ENCODE measurements at regions not wholly inside any gene's neighbourhood (a gene's known extent, or its start where the extent isn't known, plus 50 kb on each side); places are given as distances from the start of the nearest gene placed in this dataset.

DNA sequence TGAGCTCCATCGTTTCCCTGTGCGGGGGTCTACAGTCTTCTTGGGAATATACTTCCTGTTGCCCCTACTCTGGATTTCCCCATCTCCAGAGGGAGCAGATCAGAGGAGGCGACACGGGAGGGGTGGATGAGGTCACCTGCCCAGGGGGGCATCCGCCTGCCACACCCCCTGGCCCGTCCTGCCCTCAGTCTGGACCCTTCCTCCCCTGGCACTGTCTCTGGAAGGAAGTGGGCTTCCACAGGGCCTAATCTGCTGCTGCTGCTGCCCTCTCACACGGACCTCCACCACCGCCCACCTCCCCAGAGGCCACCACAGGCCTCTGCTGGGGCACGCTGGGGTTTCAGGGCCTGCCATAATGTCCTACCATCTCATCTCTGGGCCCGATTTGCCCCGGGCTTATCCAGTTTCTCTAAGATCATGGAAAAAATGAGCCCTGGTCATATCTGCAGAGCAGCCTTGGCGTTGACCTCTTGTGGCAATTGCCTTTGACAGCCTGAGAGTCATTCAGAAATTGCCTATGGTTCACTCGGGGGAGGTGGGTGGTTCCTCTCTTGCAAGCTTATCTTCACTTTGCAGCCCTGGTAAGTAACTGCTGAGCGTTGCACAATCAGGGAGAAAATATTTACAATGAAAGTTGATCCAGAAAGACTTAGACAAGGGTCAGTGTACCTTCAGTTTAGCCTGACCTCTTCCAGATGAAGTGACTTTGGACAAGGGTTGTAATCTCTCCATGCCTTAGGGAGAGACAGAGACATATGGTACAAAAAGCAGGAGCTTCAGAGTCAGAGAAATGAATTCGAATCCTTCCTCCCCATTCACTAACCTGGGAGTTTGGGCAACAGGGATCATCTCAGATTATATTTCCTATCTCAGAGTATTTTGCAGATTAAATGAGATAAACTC is 252.4 kb downstream of the TOMM20 start (continued):
- TF ChIP-seq, protein P1, sequence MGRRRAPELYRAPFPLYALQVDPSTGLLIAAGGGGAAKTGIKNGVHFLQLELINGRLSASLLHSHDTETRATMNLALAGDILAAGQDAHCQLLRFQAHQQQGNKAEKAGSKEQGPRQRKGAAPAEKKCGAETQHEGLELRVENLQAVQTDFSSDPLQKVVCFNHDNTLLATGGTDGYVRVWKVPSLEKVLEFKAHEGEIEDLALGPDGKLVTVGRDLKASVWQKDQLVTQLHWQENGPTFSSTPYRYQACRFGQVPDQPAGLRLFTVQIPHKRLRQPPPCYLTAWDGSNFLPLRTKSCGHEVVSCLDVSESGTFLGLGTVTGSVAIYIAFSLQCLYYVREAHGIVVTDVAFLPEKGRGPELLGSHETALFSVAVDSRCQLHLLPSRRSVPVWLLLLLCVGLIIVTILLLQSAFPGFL (CRISPR knock-in tag; IDR thresholded peaks at IDR 0.05) = no peak
- TF ChIP-seq NR2F6 (CRISPR knock-in tag; IDR thresholded peaks at IDR 0.05) (peak; percentile 81), ZNF507 (tag; conservative IDR thresholded peaks at IDR 0.05) (no peak), ZNF23 (CRISPR knock-in tag; IDR thresholded peaks at IDR 0.05) (peak; percentile 43; the same call in 1 of the 2 replicates), TRIM28 (IDR thresholded peaks at IDR 0.05) (peak; percentile 70; the same call in 1 of the 2 replicates), JUNB (CRISPR knock-in tag; conservative IDR thresholded peaks at IDR 0.05) (peak; percentile 55), KLF6 (CRISPR knock-in tag; IDR thresholded peaks at IDR 0.05; ENCODE audit: borderline replicate concordance) (peak; percentile 81), ZNF217 (CRISPR knock-in tag; IDR thresholded peaks at IDR 0.05) (no peak), NFE2 (IDR thresholded peaks at IDR 0.05; ENCODE audit: low read depth) (peak; percentile 91), ARNT (IDR thresholded peaks at IDR 0.05) (peak; percentile 97 to 100), PHF21A (IDR thresholded peaks at IDR 0.05; ENCODE audit: borderline replicate concordance, low read depth) (peak; percentile 100), MEF2D (tag; conservative IDR thresholded peaks at IDR 0.05; ENCODE audit: low read depth) (peak; percentile 88), HMGN3 (IDR thresholded peaks at IDR 0.05; ENCODE audit: borderline replicate concordance, extremely low read depth, insufficient read length, low read depth, low read length) (peak; percentile 64), SIN3B (IDR thresholded peaks at IDR 0.05; ENCODE audit: low read depth) (no peak), BCL6 (CRISPR knock-in tag; IDR thresholded peaks at IDR 0.05) (no peak; the same call in 1 of the 2 replicates), FOXK2 (conservative IDR thresholded peaks at IDR 0.05 in 1 of 2, IDR thresholded peaks at IDR 0.05 in 1 of 2; ENCODE audit: low read depth in 2 of 2) (peak; percentile 73 to 80; a peak in 3 of 4 replicates), EWSR1 (IDR thresholded peaks at IDR 0.05; ENCODE audit: borderline replicate concordance, low read depth, partially characterized antibody) (no peak), CSDE1 (IDR thresholded peaks at IDR 0.05) (no peak), SAFB2 (IDR thresholded peaks at IDR 0.05; ENCODE audit: borderline replicate concordance, low read depth, low read length, severe bottlenecking) (no peak), CBX8 (IDR thresholded peaks at IDR 0.05; ENCODE audit: borderline replicate concordance, extremely low read depth, low read depth, low read length, poor library complexity, severe bottlenecking) (no peak), NR3C1 (CRISPR knock-in tag; IDR thresholded peaks at IDR 0.05) (no peak)
- TF ChIP-seq, protein P2, sequence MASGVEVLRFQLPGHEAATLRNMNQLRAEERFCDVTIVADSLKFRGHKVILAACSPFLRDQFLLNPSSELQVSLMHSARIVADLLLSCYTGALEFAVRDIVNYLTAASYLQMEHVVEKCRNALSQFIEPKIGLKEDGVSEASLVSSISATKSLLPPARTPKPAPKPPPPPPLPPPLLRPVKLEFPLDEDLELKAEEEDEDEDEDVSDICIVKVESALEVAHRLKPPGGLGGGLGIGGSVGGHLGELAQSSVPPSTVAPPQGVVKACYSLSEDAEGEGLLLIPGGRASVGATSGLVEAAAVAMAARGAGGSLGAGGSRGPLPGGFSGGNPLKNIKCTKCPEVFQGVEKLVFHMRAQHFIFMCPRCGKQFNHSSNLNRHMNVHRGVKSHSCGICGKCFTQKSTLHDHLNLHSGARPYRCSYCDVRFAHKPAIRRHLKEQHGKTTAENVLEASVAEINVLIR (CRISPR knock-in tag; IDR thresholded peaks at IDR 0.05) = peak; percentile 57; the same call in 1 of the 2 replicates
- TF ChIP-seq, protein P3, sequence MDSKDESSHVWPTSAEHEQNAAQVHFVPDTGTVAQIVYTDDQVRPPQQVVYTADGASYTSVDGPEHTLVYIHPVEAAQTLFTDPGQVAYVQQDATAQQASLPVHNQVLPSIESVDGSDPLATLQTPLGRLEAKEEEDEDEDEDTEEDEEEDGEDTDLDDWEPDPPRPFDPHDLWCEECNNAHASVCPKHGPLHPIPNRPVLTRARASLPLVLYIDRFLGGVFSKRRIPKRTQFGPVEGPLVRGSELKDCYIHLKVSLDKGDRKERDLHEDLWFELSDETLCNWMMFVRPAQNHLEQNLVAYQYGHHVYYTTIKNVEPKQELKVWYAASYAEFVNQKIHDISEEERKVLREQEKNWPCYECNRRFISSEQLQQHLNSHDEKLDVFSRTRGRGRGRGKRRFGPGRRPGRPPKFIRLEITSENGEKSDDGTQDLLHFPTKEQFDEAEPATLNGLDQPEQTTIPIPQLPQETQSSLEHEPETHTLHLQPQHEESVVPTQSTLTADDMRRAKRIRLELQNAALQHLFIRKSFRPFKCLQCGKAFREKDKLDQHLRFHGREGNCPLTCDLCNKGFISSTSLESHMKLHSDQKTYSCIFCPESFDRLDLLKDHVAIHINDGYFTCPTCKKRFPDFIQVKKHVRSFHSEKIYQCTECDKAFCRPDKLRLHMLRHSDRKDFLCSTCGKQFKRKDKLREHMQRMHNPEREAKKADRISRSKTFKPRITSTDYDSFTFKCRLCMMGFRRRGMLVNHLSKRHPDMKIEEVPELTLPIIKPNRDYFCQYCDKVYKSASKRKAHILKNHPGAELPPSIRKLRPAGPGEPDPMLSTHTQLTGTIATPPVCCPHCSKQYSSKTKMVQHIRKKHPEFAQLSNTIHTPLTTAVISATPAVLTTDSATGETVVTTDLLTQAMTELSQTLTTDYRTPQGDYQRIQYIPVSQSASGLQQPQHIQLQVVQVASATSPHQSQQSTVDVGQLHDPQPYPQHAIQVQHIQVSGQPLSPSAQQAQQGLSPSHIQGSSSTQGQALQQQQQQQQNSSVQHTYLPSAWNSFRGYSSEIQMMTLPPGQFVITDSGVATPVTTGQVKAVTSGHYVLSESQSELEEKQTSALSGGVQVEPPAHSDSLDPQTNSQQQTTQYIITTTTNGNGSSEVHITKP (IDR thresholded peaks at IDR 0.05; ENCODE audit: partially characterized antibody) = no peak

Measured in K562 (cell line).